CD8-positive, alpha-beta memory T cell (primary cell): ENCODE measurements at regions not wholly inside any gene's neighbourhood (a gene's known extent, or its start where the extent isn't known, plus 50 kb on each side); places are given as distances from the start of the nearest gene placed in this dataset.

Experiments
- CTCF ChIA-PET: fragments of 350-600 bp; sonication (Branson Sonifier 250); formaldehyde crosslinking; loops from one replicate; lab custom pipeline; 2021; ENCODE audit warnings: antibody characterized with exemption; lab: Charles Lee
- POLR2A ChIA-PET: fragments of 350-600 bp; sonication (Branson Sonifier 250); formaldehyde crosslinking; loops from one replicate; lab custom pipeline; 2021; ENCODE audit warnings: antibody characterized with exemption; lab: Charles Lee
- DNase-seq, 5 donors: peaks; one replicate each; pipeline versions ENCODE4 v3.0.0 to v3.0.0-alpha.2; 2020 to 2022; ENCODE audit warnings: mixed read lengths in 1 of 5
- H3K27ac ChIP-seq: one replicate; pipeline ENCODE4 v1.7.0; 2013; ENCODE audit warnings: low read depth, mild to moderate bottlenecking, low read length, moderate library complexity
- H3K27me3 ChIP-seq: 2 replicates; pipeline ENCODE4 v1.7.0; 2013; ENCODE audit warnings: low read length, mild to moderate bottlenecking; ENCODE audit not compliant: insufficient read depth, poor library complexity, severe bottlenecking
- H3K36me3 ChIP-seq: 2 replicates; pipeline ENCODE4 v1.7.0; 2013; ENCODE audit warnings: mild to moderate bottlenecking, low read length, moderate library complexity; ENCODE audit not compliant: insufficient read depth
- H3K4me1 ChIP-seq: 2 replicates; pipeline ENCODE4 v1.7.0; 2013; ENCODE audit warnings: mild to moderate bottlenecking, low read length, moderate library complexity; ENCODE audit not compliant: insufficient read depth
- H3K4me3 ChIP-seq: 2 replicates; pipeline ENCODE4 v1.7.0; 2013; ENCODE audit warnings: mild to moderate bottlenecking, low read length
- H3K9me3 ChIP-seq: 2 replicates; pipeline ENCODE4 v1.7.0; 2013; ENCODE audit warnings: mild to moderate bottlenecking, low read length
- H3K27ac Mint-ChIP-seq, 8 donors: one replicate each; pipeline ENCODE4 v1.8.0; 2020 to 2021; ENCODE audit warnings: mixed read lengths in 8 of 8, mild to moderate bottlenecking in 6 of 8, inconsistent platforms in 3 of 8, moderate library complexity in 3 of 8
- H3K27me3 Mint-ChIP-seq, 2 donors: one replicate each; pipeline ENCODE4 v1.8.0; 2020 to 2021; ENCODE audit warnings: mixed read lengths in 2 of 2, mild to moderate bottlenecking in 1 of 2, moderate library complexity in 1 of 2
- H3K36me3 Mint-ChIP-seq, 3 donors: one replicate each; pipeline ENCODE4 v1.8.0; 2020 to 2021; ENCODE audit warnings: mixed read lengths in 3 of 3, inconsistent platforms in 1 of 3, mild to moderate bottlenecking in 1 of 3
- H3K4me1 Mint-ChIP-seq, 3 donors: one replicate each; pipeline ENCODE4 v1.8.0; 2020 to 2021; ENCODE audit warnings: mixed read lengths in 3 of 3, inconsistent platforms in 1 of 3, mild to moderate bottlenecking in 1 of 3
- H3K4me3 Mint-ChIP-seq, 7 donors: one replicate each; pipeline ENCODE4 v1.8.0; 2020 to 2021; ENCODE audit warnings: mixed read lengths in 7 of 7, mild to moderate bottlenecking in 6 of 7, moderate library complexity in 4 of 7, inconsistent platforms in 2 of 7
- H3K9me3 Mint-ChIP-seq, 5 donors: one replicate each; pipeline ENCODE4 v1.8.0; 2020 to 2022; ENCODE audit warnings: mixed read lengths in 5 of 5, mild to moderate bottlenecking in 3 of 5, moderate library complexity in 2 of 5, inconsistent platforms in 1 of 5

GRCh38 chr7:106590209-106590816 lies 70.6 kb downstream of the CCDC71L start:
- H3K4me1 Mint-ChIP-seq, result no peaks in the 10 kb centered on the region
- H3K36me3 Mint-ChIP-seq, result no peaks in the 10 kb centered on the region
- no peak overlapping the region for H3K4me3 Mint-ChIP-seq
- no peak overlapping the region for H3K4me3 ChIP-seq
- no peaks in the 10 kb centered on the region for H3K36me3 ChIP-seq
- no peaks in the 10 kb centered on the region for H3K9me3 ChIP-seq
- H3K27me3 ChIP-seq, result no peaks in the 10 kb centered on the region
- ChIA-PET CTCF (no interaction called here), POLR2A (no interaction called here)
- no peak for DNase-seq
- H3K4me1 ChIP-seq, result no peaks in the 10 kb centered on the region
- H3K27ac ChIP-seq, result no peak overlapping the region
- H3K27ac Mint-ChIP-seq, result no peak overlapping the region
- H3K27me3 Mint-ChIP-seq, result peaks cover 14 to 53% of the 10 kb centered on the region in 2 donors
- no peaks in the 10 kb centered on the region for H3K9me3 Mint-ChIP-seq

- Histone ChIP-seq H3K4me3 (no peak overlapping the region), H3K4me1 (no peaks in the 10 kb centered on the region), H3K27ac (no peak overlapping the region), H3K9me3 (no peaks in the 10 kb centered on the region), H3K27me3 (no peaks in the 10 kb centered on the region), H3K36me3 (no peaks in the 10 kb centered on the region)
- Mint-ChIP-seq H3K36me3 (peaks cover 0 to under 1% (median 0%) of the 10 kb centered on the region in 3 donors), H3K9me3 (no peaks in the 10 kb centered on the region), H3K4me1 (no peaks in the 10 kb centered on the region), H3K4me3 (no peak overlapping the region), H3K27me3 (peaks cover 14 to 53% of the 10 kb centered on the region in 2 donors), H3K27ac (no peak overlapping the region)
- DNase-seq, result no peak
- CTCF ChIA-PET, result no interaction called here
- POLR2A ChIA-PET, result no interaction called here
These were observed 71.6 kb downstream of the CCDC71L start for GRCh38 chr7:106589198-106589879.

GRCh38 chr7:106588422-106589197 lies 72.3 kb downstream of the CCDC71L start:
- H3K4me1 Mint-ChIP-seq, result no peaks in the 10 kb centered on the region
- no peak for DNase-seq
- H3K27ac Mint-ChIP-seq, result no peak overlapping the region
- Histone ChIP-seq H3K27me3 (no peaks in the 10 kb centered on the region), H3K36me3 (no peaks in the 10 kb centered on the region), H3K9me3 (no peaks in the 10 kb centered on the region), H3K4me1 (no peaks in the 10 kb centered on the region), H3K4me3 (no peak overlapping the region), H3K27ac (no peak overlapping the region)
- CTCF ChIA-PET, result no interaction called here
- peaks cover 15 to 53% of the 10 kb centered on the region in 2 donors for H3K27me3 Mint-ChIP-seq
- no peak overlapping the region for H3K4me3 Mint-ChIP-seq
- H3K9me3 Mint-ChIP-seq, result no peaks in the 10 kb centered on the region
- POLR2A ChIA-PET, result no interaction called here
- peaks cover 0 to 6% (median 0%) of the 10 kb centered on the region in 3 donors for H3K36me3 Mint-ChIP-seq

- ChIA-PET POLR2A (no interaction called here), CTCF (no interaction called here)
- no peak overlapping the region for H3K4me3 Mint-ChIP-seq
These were observed 75.8 kb downstream of the CCDC71L start for GRCh38 chr7:106584914-106585759.

GRCh38 chr7:106583706-106584690 lies 77.0 kb downstream of the CCDC71L start:
- ChIA-PET CTCF (no interaction called here), POLR2A (no interaction called here)

More at GRCh38 chr7:106584914-106585759, 75.8 kb downstream of the CCDC71L start:
- Mint-ChIP-seq H3K4me1 (no peaks in the 10 kb centered on the region), H3K27me3 (peaks cover 9 to 49% of the 10 kb centered on the region in 2 donors), H3K27ac (no peak overlapping the region), H3K36me3 (peaks cover 0 to 8% (median 0%) of the 10 kb centered on the region in 3 donors), H3K9me3 (no peaks in the 10 kb centered on the region)
- H3K36me3 ChIP-seq, result no peaks in the 10 kb centered on the region
- H3K27ac ChIP-seq, result no peak overlapping the region
- no peak overlapping the region for H3K4me3 ChIP-seq
- H3K4me1 ChIP-seq, result no peaks in the 10 kb centered on the region
- no peaks in the 10 kb centered on the region for H3K27me3 ChIP-seq
- H3K9me3 ChIP-seq, result no peaks in the 10 kb centered on the region
- no peak for DNase-seq

GRCh38 chr7:106583100-106583499 lies 77.9 kb downstream of the CCDC71L start:
- Mint-ChIP-seq H3K9me3 (no peaks in the 10 kb centered on the region), H3K27me3 (peaks cover 8 to 38% of the 10 kb centered on the region in 2 donors), H3K36me3 (peaks cover 0 to 8% (median 0%) of the 10 kb centered on the region in 3 donors), H3K4me3 (no peak overlapping the region), H3K4me1 (no peaks in the 10 kb centered on the region), H3K27ac (no peak overlapping the region)
- Histone ChIP-seq H3K36me3 (no peaks in the 10 kb centered on the region), H3K4me1 (no peaks in the 10 kb centered on the region), H3K27me3 (no peaks in the 10 kb centered on the region), H3K27ac (no peak overlapping the region), H3K9me3 (no peaks in the 10 kb centered on the region), H3K4me3 (no peak overlapping the region)
- POLR2A ChIA-PET, result no interaction called here
- CTCF ChIA-PET, result no interaction called here
- no peak for DNase-seq

More at GRCh38 chr7:106583706-106584690, 77.0 kb downstream of the CCDC71L start:
- no peak overlapping the region for H3K27ac ChIP-seq
- H3K4me1 ChIP-seq, result no peaks in the 10 kb centered on the region
- H3K36me3 ChIP-seq, result no peaks in the 10 kb centered on the region
- H3K27me3 ChIP-seq, result no peaks in the 10 kb centered on the region
- no peak for DNase-seq
- Mint-ChIP-seq H3K27ac (no peak overlapping the region), H3K4me1 (no peaks in the 10 kb centered on the region), H3K4me3 (no peak overlapping the region), H3K27me3 (peaks cover 9 to 40% of the 10 kb centered on the region in 2 donors), H3K9me3 (no peaks in the 10 kb centered on the region), H3K36me3 (peaks cover 0 to 8% (median 0%) of the 10 kb centered on the region in 3 donors)
- H3K4me3 ChIP-seq, result no peak overlapping the region
- H3K9me3 ChIP-seq, result no peaks in the 10 kb centered on the region

- Histone ChIP-seq H3K27me3 (no peaks in the 10 kb centered on the region), H3K36me3 (no peaks in the 10 kb centered on the region), H3K27ac (no peak overlapping the region), H3K4me1 (no peaks in the 10 kb centered on the region), H3K4me3 (no peak overlapping the region), H3K9me3 (no peaks in the 10 kb centered on the region)
- ChIA-PET CTCF (no interaction called here), POLR2A (no interaction called here)
- peaks cover 0 to 8% (median 0%) of the 10 kb centered on the region in 3 donors for H3K36me3 Mint-ChIP-seq
- peaks cover 7 to 38% of the 10 kb centered on the region in 2 donors for H3K27me3 Mint-ChIP-seq
- DNase-seq, result no peak
- H3K4me3 Mint-ChIP-seq, result no peak overlapping the region
- H3K9me3 Mint-ChIP-seq, result no peaks in the 10 kb centered on the region
- no peak overlapping the region for H3K27ac Mint-ChIP-seq
- H3K4me1 Mint-ChIP-seq, result no peaks in the 10 kb centered on the region
These were observed 78.6 kb downstream of the CCDC71L start for GRCh38 chr7:106582365-106582764.
